ENCODE measurements at regions not wholly inside any gene's neighbourhood (a gene's known extent, or its start where the extent isn't known, plus 50 kb on each side); places are given as distances from the start of the nearest gene placed in this dataset.

- no peak overlapping the region for H3K4me3 ChIP-seq (ENCODE audit: low read depth, low read length)
- TF ChIP-seq CTCF (IDR thresholded peaks at IDR 0.05; ENCODE audit: low read depth, low read length), result no peak
Measured at GRCh38 chr11:116387641-116388040, 385.1 kb downstream of the BUD13 start.

GRCh38 chr11:116386118-116386699 is 386.6 kb downstream of the BUD13 start:
- H3K4me3 ChIP-seq (ENCODE audit: low read depth, low read length), result no peak overlapping the region
- TF ChIP-seq CTCF (IDR thresholded peaks at IDR 0.05; ENCODE audit: low read depth, low read length), result no peak

- TF ChIP-seq CTCF (IDR thresholded peaks at IDR 0.05; ENCODE audit: low read depth, low read length), result no peak
- H3K4me3 ChIP-seq (ENCODE audit: low read depth, low read length), result no peak overlapping the region
Measured at GRCh38 chr11:116384876-116385275, 387.9 kb downstream of the BUD13 start.

- no peak for TF ChIP-seq CTCF (IDR thresholded peaks at IDR 0.05; ENCODE audit: low read depth, low read length)
- no peak overlapping the region for H3K4me3 ChIP-seq (ENCODE audit: low read depth, low read length)
Measured at GRCh38 chr11:116384407-116384806, 388.4 kb downstream of the BUD13 start.

GRCh38 chr11:116379185-116379828 is 393.5 kb downstream of the BUD13 start:
- no peak for TF ChIP-seq CTCF (IDR thresholded peaks at IDR 0.05; ENCODE audit: low read depth, low read length)
- H3K4me3 ChIP-seq (ENCODE audit: low read depth, low read length), result no peak overlapping the region

- TF ChIP-seq CTCF (IDR thresholded peaks at IDR 0.05; ENCODE audit: low read depth, low read length), result no peak
- H3K4me3 ChIP-seq (ENCODE audit: low read depth, low read length), result no peak overlapping the region
Measured at GRCh38 chr11:116376547-116376946, 396.2 kb downstream of the BUD13 start.

- TF ChIP-seq CTCF (IDR thresholded peaks at IDR 0.05; ENCODE audit: low read depth, low read length), result no peak
- no peak overlapping the region for H3K4me3 ChIP-seq (ENCODE audit: low read depth, low read length)
Measured at GRCh38 chr11:116376054-116376453, 396.7 kb downstream of the BUD13 start.
